Stimulated activated CD4-positive, alpha-beta T cell treated with anti-CD3 and anti-CD28 coated beads, Interleukin-2, amount 100 ng/mL, for 4 hours (primary cell): ENCODE measurements at regions not wholly inside any gene's neighbourhood (a gene's known extent, or its start where the extent isn't known, plus 50 kb on each side); places are given as distances from the start of the nearest gene placed in this dataset.

Experiments used
- DNase-seq: peaks from one replicate; pipeline ENCODE4 v3.0.0-alpha.2; 2020; ENCODE audit warnings: low read depth

DNA sequence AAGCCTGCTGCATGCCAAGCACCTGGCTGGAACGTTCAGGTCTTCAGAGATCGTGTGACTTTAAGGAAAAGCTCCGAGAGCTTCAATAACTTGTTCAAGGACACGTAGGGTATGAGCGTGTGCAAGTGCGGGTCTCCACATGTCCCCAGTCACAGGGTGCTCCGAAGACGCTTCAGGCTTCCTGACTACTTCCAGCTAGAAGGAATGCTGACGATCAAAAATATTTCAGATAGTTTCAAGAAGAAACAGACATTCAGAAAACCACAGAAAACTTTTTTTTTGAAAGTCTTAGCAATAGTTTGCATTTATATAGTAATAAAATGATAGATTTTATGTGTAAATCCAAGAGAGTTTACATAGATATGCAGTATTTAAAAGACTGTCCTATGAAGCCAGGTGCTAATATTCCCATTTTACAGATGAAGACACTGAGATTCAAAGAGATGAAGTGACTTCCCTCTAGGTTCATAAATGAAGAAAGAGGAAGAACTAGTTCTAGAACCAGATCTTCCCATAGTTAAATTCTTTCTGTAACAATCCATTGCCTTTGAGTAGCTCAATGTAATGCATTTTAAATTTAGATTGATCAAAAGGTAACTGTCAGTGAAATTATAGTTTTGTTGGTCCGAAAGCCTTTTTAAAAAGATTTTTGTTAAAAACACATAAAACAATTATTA lies 247.6 kb downstream of the MYLK4 start:
- no peak for DNase-seq

DNA sequence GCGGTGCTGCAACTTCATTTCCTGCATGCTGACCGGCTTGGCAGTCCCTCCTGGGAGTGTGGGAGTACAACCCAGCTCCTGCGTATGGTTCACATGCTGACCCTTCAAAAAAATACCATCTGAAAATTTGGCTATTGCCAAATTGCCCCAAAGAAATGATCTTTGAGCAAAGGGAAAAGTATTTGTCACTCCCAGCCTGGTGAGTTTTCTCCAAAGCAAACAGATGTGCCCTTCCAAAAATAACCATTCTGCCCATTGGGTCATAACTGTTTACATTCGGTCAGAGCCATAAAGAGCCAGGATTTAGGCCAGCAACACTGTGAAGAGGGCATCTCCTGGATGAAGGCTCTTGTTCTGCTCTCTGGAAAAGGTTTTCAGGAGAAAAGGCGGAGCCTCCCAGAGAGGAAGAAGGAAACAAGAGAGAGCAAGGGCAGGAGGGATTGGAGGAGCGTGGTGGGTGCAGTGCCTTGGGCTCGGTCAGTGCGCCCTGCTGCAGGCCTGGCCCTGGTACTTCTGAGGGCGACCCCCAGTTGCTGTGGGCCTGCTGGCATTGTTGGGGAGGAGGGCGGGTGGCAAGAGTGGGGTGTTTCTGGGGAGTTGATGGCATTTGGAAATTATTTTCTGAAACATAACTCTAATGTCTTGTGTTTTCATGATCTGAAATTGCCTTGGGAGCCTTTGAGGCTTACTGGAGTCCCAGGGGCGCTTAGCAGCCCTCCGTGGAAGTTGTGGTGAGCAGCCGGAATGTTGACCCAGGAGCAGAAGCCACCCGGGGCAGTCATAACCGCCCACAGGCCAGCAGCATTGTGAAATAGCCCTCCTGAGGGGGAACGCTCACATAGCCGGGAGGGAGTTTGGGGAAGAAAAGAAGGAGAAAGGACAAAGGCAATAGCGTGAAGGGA lies 248.4 kb downstream of the MYLK4 start:
- no peak for DNase-seq

DNA sequence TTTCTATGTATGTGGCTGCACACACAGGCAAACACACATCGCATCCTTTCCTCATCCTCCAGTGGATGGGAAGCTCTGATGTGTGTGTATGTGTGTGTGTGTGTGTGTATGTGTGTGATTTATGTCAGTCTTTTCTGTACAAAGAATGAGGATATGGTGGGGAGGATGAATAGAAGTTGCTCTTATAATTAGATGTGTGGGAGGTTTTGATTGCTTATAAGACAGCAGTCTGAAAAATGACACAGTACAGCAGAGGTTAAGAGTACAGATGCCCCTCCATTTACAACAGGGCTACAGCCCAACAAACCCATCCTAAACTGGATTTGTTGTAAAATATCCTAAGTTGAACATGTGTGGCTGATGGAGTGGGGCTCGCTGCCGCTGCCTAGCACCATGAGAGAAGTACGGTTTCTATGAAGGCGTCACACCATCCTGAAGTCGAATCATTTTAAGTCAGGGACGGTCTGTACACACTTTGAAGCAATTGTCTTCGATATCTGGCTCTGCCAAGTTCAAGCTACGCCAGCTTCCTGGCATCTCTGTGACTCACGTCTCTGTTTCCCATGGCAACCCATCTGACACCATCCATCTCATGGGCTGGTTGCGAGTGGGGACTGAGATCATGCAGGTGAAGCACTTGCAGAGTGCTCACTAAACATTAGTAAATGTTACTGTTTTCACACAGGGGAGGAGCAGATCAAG lies 252.6 kb downstream of the MYLK4 start:
- no peak for DNase-seq

GRCh38 chr6:2496291-2496690 lies 250.9 kb upstream of the GMDS start:
- no peak for DNase-seq

DNA sequence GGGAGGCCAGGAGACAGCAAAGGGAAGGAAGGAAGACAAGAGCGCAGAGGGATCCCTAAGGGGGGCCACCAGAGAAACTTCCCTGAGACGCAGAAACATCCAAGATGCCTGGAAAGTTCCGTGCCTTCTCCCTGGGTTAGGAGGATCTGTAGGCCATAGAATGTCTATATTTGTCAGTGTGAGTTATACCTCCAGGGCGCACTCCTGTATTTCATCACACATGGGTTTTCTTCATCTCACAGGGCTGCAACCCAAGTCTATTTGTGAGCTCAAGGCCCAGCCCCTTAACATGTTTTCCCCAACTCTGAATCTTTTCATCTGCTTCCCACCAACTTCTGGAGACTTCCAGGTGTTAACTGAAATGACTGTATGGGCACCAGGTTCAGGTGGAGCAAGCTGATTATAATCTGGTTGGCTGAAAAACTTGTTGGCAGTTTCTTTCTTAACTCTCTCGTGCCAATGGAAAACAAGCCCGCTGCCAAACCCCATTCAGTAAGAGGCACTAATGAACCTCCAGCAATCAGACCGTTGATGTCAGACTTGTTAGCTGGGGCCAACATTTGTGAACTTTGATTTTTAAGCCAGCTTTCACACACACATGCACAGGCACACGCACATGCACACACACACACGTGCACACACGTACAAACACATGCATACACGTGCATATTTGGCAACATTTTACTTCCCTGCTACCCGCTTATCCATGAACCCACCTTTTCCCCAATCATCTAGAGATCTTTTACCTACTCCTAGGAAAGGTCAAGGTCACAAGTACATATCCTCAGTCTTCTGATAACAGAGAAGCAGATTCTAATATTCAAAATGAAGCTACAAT lies 247.5 kb upstream of the GMDS start:
- no peak for DNase-seq

- no peak for DNase-seq
These were observed 245.7 kb upstream of the GMDS start for GRCh38 chr6:2491137-2491536.

GRCh38 chr6:2488578-2488977 lies 243.2 kb upstream of the GMDS start:
- no peak for DNase-seq

DNA sequence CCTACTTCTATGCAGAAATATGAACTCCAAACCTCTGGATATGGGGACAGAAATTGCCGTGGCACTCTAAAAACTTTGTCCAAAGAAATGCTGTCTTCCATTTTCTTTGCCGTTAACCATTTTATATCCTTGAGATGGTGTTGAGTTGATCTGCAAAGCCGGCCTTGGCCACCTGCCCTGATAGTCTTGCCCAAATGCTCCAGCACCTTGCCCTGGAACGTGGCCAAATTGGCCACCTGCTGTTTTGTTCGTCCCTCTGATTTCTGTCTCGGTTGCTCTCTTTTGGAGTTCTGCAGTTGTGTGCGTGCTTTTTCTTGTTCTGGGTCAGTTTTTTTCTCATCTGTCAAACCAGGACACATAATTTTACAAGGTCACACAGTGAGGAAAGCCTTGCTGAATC lies 239.7 kb upstream of the GMDS start:
- DNase-seq = no peak

DNA sequence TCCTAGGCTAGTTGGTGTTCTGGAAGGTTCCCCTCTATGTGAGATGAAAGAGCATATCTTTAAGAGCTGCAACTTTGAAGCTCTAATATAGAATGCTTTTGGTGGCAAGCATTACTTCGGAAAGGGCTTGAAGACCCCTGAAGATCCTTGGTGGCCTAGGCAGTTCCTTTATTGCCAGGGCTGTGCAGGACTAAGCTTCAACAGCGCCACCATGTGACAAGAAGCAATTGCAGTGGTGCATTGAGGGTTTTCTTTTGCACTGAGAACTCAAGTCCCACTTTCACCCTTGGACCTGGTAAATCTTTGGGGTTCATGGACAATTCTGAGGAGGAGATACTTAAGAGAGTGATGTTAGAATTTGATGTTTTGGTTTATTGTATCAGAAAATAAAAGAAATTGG lies 237.4 kb upstream of the GMDS start:
- no peak for DNase-seq

GRCh38 chr6:2481307-2481706 lies 235.9 kb upstream of the GMDS start:
- no peak for DNase-seq

DNA sequence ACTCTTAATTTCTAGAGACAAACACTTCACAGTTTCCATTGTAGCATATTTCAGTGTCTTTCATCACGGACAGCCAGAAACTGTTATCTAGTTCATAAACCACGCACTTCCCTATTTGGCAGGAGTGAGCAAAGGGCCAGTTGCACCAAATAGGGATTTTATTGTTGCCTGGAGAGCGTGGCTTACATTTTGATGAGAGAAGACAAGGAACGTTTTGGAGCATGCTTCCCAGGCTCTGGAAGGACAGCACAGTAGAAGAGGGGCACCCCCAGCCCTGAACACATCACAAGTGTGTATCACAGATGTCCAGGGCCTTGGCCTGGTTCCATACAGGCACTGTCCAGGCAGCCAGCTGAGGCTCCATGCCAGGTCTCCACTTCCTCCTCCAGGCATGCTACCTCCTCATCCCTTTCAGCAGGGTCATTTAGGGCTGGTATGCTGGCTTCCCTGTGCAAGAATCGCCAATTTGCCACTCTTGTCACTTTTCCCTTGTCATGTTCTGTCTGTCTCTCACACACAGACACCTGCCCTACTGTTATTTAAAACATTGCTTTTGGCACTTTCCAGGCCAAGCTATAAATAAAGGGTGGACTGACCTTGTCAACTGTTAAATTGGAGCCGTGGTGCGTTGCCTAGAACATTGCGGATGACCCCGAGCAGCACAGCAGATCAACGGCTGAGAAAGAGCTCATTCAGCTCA lies 235.0 kb upstream of the GMDS start:
- no peak for DNase-seq

- DNase-seq = no peak
These were observed 232.8 kb upstream of the GMDS start for GRCh38 chr6:2478200-2478599.

DNA sequence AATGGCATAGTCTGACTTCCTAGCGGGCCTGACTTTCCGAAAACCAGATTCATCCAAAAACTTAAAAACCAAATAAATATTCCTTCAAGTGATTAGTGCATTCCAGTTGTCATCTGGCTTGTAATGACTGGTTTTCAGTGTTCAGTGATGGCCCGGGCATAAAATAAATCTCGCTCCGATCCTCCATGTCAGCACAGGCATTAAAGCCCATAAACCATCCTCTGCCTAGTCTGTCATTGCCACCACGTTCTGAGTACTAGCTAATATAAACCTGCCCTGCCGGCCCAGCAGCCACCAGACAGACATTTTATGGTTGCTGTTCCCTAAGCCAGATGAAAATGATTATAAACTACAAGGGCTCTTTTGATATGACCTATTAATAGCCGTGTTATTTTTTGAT lies 232.3 kb upstream of the GMDS start:
- no peak for DNase-seq

GRCh38 chr6:2477250-2477649 lies 231.8 kb upstream of the GMDS start:
- no peak for DNase-seq

DNA sequence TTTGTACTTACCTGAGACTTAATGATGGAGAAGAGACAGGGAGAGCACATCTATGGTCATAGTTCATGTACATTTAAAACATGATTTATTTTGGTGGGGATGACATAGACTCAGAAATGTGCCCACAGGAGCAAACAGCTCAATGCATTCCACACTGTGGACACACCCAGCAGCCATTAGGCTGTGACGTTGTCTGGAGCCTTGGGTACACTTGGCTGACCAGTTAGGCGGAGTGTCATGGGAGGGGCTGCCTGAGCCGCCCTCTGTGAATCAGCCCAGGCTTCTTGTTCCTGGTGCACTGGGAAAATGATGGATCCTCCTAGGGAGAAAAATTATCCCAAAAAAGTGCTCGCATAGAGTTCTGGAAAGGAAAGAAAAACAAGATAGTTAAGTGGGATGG lies 231.0 kb upstream of the GMDS start:
- no peak for DNase-seq

DNA sequence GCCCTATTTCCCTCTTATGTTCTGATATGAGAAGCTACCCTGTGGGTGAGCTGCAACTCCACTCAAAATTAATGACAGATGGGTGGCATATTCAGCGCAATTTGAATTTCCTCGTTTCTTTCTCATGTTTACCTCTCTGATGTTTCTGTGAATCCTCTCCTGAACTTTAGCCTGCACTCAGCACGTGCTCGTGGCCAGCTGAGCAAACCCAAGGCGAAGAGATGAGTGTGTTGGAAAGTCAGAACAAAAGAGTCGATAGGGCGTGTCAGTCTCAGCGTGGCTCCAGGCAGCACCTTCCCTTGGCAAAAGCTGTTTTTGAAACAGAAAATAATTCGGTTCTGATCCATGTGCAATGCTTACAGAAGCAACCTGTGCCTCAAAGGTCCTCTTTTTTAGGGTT lies 226.1 kb upstream of the GMDS start:
- no peak for DNase-seq

GRCh38 chr6:2469428-2469827 lies 224.0 kb upstream of the GMDS start:
- DNase-seq = no peak

DNA sequence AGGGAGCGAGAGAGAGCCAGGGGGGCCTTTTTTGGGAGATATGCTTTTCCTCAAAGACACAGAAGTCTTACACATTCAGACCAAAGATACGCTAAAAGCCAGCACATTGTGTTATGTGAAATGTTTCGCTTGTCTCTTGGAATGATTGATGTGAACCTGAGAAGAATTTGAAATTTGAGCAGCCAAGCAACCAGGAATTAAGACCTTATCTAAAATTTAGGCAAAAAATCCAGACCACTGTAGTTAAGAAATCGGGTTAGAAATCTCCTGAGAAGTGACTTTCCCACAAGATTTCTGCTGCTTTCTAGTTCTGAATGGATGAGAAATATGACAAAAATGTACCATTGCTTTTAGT lies 223.2 kb upstream of the GMDS start:
- DNase-seq = no peak

- DNase-seq = no peak
These were observed 222.7 kb upstream of the GMDS start for GRCh38 chr6:2467929-2468600.

DNA sequence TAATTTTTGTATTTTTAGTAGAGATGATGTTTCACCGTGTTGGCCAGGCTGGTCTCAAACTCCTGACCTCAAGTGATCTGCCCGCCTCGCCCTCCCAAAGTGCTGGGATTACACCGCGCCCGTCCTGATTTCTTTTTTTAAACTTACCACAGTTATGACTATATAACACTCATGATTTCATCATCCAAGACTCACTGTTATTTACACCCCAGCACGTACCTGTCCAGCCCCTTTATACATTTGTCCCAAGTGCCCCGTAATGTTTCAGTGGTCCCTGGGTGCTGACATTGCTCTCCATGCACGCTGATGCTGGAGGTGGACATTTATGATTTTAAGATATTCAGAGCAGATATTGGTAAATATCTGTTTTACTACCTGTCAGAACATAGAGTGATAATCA lies 219.9 kb upstream of the GMDS start:
- no peak for DNase-seq

- DNase-seq = no peak
These were observed 219.2 kb upstream of the GMDS start for GRCh38 chr6:2464641-2465040.
